ENCODE measurements at regions not wholly inside any gene's neighbourhood (a gene's known extent, or its start where the extent isn't known, plus 50 kb on each side); places are given as distances from the start of the nearest gene placed in this dataset.

- TF ChIP-seq CTCF (conservative IDR thresholded peaks at IDR 0.05; ENCODE audit: low read depth in 2 of 2) (no peak), ETS1 (IDR thresholded peaks at IDR 0.05) (no peak), POLR2AphosphoS5 (IDR thresholded peaks at IDR 0.05; ENCODE audit: low read depth) (no peak), REST (IDR thresholded peaks at IDR 0.05; ENCODE audit: unreplicated experiment) (no peak), EZH2 (IDR thresholded peaks at IDR 0.05; ENCODE audit: low read depth, unreplicated experiment) (no peak), EZH2phosphoT487 (IDR thresholded peaks at IDR 0.05; ENCODE audit: unreplicated experiment) (no peak), ZNF331 (CRISPR knock-in tag; IDR thresholded peaks at IDR 0.05; ENCODE audit: low read depth) (no peak)
These were observed 185.0 kb upstream of the SMIM21 start for GRCh38 chr18:75612456-75612855.

Data from GM23338 (cell line).